ENCODE measurements at regions not wholly inside any gene's neighbourhood (a gene's known extent, or its start where the extent isn't known, plus 50 kb on each side); places are given as distances from the start of the nearest gene placed in this dataset.

DNA sequence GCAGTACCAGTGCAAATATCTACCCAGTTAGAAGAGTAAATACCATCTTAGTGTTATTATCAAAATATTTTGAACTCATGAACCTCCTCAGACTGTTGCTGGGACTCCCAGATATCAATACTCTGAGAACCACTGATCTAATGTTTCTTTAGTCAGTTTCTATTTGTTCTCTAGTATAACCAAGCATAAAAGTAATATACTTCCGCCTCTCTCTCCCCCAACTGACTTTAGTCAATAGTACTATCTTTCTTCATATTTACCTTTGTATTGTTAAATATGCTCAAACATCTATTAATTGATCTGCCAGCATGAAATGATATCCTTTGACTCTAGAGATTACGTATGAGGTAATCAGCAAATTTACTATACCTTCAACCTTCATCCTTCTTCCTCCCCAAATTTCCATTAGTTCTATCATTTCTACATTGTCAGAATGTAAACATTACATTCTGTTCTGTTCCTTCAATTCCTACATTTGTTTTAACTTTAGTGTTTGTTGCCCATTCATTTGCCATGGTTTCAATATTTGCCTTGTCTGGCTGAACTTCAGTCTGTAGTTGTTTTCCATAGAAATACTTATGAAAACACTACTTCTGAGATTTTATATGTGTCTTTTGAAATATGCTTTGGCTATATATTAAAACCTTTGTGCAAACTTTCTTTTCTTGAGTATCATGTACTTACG, 192.5 kb upstream of the PDE3A start:
- Histone ChIP-seq H3K4me2 (ENCODE audit: low read length) (no peak overlapping the region), H3K79me2 (ENCODE audit: control insufficient read depth, low read length) (no peaks in the 10 kb centered on the region)
- no peak for TF ChIP-seq EZH2phosphoT487 (IDR thresholded peaks at IDR 0.05; ENCODE audit: borderline replicate concordance, low read length)
- TF ChIP-seq, protein P1, sequence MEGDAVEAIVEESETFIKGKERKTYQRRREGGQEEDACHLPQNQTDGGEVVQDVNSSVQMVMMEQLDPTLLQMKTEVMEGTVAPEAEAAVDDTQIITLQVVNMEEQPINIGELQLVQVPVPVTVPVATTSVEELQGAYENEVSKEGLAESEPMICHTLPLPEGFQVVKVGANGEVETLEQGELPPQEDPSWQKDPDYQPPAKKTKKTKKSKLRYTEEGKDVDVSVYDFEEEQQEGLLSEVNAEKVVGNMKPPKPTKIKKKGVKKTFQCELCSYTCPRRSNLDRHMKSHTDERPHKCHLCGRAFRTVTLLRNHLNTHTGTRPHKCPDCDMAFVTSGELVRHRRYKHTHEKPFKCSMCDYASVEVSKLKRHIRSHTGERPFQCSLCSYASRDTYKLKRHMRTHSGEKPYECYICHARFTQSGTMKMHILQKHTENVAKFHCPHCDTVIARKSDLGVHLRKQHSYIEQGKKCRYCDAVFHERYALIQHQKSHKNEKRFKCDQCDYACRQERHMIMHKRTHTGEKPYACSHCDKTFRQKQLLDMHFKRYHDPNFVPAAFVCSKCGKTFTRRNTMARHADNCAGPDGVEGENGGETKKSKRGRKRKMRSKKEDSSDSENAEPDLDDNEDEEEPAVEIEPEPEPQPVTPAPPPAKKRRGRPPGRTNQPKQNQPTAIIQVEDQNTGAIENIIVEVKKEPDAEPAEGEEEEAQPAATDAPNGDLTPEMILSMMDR (IDR thresholded peaks at IDR 0.05; ENCODE audit: low read depth, low read length, poor library complexity, severe bottlenecking), result no peak

DNA sequence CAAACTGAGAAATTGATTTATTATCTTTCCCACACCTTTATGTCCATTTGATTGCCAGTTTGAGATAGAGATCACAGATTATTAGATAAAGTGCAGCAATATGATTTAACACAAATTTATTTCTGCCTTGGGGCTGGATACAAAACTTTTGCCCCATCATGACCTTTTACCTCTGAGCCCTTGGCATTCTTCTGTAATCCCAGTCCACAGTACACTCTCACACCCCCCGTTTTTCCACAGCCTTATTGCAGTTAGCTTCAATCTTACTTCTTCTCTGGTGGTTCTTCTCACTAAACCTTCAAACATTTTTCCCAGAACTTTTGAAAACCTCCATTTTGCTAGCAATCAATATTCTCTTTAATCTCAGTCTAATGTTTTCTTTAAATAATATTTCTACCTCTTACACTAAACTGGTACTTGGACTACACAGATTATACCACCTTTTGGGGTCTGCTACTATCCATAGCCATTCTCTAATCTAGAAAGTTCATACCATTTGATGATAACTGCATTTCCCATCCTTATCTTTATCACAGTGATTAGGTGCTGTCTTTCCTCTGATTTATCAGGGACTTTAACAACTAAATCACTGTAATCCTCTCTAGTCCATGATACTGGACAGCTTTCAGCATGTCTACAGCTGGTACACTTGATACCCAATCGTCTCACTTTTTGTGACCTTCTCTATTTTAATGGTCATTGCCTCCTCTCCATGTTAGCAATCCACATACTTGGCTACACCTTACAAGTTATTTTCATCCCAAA, 186.7 kb upstream of the PDE3A start:
- TF ChIP-seq, protein P1 (IDR thresholded peaks at IDR 0.05; ENCODE audit: low read depth, low read length, poor library complexity, severe bottlenecking), result no peak
- no peak for TF ChIP-seq EZH2phosphoT487 (IDR thresholded peaks at IDR 0.05; ENCODE audit: borderline replicate concordance, low read length)
- no peaks in the 10 kb centered on the region for H3F3A ChIP-seq (ENCODE audit: control insufficient read depth, insufficient read depth)
- H3K4me1 ChIP-seq (ENCODE audit: control insufficient read depth, low read length), result no peaks in the 10 kb centered on the region

More for the DNA sequence above, 192.5 kb upstream of the PDE3A start:
- H3K27me3 ChIP-seq (ENCODE audit: control insufficient read depth, low read length), result no peaks in the 10 kb centered on the region
- no peaks in the 10 kb centered on the region for H3K36me3 ChIP-seq (ENCODE audit: control insufficient read depth, low read length)
- no peak overlapping the region for H3K27ac ChIP-seq (ENCODE audit: low read depth, low read length)
- H3K9me2 ChIP-seq (replicated peaks; ENCODE audit: control insufficient read depth, low read length), result no peaks in the 10 kb centered on the region
- H3F3A ChIP-seq (ENCODE audit: control insufficient read depth, insufficient read depth), result no peaks in the 10 kb centered on the region
- no peaks in the 10 kb centered on the region for H3K4me1 ChIP-seq (ENCODE audit: control insufficient read depth, low read length)
- H4K20me1 ChIP-seq (ENCODE audit: control insufficient read depth, insufficient read depth, low read depth, low read length), result no peaks in the 10 kb centered on the region
- no peaks in the 10 kb centered on the region for H3K9me3 ChIP-seq (ENCODE audit: control insufficient read depth, insufficient read depth, low read length)
- H3K4me3 ChIP-seq (ENCODE audit: low read length), result no peak overlapping the region

DNA sequence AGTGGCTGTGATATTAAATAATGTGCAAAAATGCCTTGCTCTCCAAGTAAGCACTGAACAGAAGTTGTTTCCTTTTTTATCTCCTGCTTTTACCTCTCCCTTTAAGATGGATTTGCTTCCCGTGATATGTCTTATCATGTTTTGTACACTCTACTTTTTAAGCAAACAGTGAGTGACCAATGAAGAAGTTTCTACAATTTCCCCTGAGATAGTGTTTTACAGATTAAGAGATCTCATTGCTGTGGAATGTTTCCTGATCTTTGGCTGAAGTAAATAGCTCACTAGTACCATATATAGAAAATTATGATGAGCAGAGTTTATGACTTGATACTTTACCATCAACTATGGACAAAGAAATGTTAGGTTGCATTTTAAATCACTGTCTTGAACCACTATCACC, 184.8 kb upstream of the PDE3A start:
- TF ChIP-seq EZH2phosphoT487 (IDR thresholded peaks at IDR 0.05; ENCODE audit: borderline replicate concordance, low read length), result no peak
- TF ChIP-seq, protein P1 (IDR thresholded peaks at IDR 0.05; ENCODE audit: low read depth, low read length, poor library complexity, severe bottlenecking), result no peak
- no peak overlapping the region for H3K4me2 ChIP-seq (ENCODE audit: low read length)

More for the DNA sequence above, 186.7 kb upstream of the PDE3A start:
- H3K27me3 ChIP-seq (ENCODE audit: control insufficient read depth, low read length), result no peaks in the 10 kb centered on the region
- H3K79me2 ChIP-seq (ENCODE audit: control insufficient read depth, low read length), result no peaks in the 10 kb centered on the region
- no peaks in the 10 kb centered on the region for H3K9me2 ChIP-seq (replicated peaks; ENCODE audit: control insufficient read depth, low read length)
- H3K36me3 ChIP-seq (ENCODE audit: control insufficient read depth, low read length), result no peaks in the 10 kb centered on the region
- H3K4me2 ChIP-seq (ENCODE audit: low read length), result no peak overlapping the region
- H3K9me3 ChIP-seq (ENCODE audit: control insufficient read depth, insufficient read depth, low read length), result no peaks in the 10 kb centered on the region
- H3K27ac ChIP-seq (ENCODE audit: low read depth, low read length), result no peak overlapping the region
- no peak overlapping the region for H3K4me3 ChIP-seq (ENCODE audit: low read length)
- H4K20me1 ChIP-seq (ENCODE audit: control insufficient read depth, insufficient read depth, low read depth, low read length), result no peaks in the 10 kb centered on the region

More for the DNA sequence above, 184.8 kb upstream of the PDE3A start:
- Histone ChIP-seq H3K9me3 (ENCODE audit: control insufficient read depth, insufficient read depth, low read length) (no peaks in the 10 kb centered on the region), H3K4me3 (ENCODE audit: low read length) (no peak overlapping the region), H4K20me1 (ENCODE audit: control insufficient read depth, insufficient read depth, low read depth, low read length) (no peaks in the 10 kb centered on the region), H3K4me1 (ENCODE audit: control insufficient read depth, low read length) (no peaks in the 10 kb centered on the region), H3K27me3 (ENCODE audit: control insufficient read depth, low read length) (no peaks in the 10 kb centered on the region), H3K79me2 (ENCODE audit: control insufficient read depth, low read length) (no peaks in the 10 kb centered on the region), H3F3A (ENCODE audit: control insufficient read depth, insufficient read depth) (no peaks in the 10 kb centered on the region), H3K9me2 (replicated peaks; ENCODE audit: control insufficient read depth, low read length) (no peaks in the 10 kb centered on the region), H3K36me3 (ENCODE audit: control insufficient read depth, low read length) (no peaks in the 10 kb centered on the region), H3K27ac (ENCODE audit: low read depth, low read length) (no peak overlapping the region)
